ENCODE measurements at regions not wholly inside any gene's neighbourhood (a gene's known extent, or its start where the extent isn't known, plus 50 kb on each side); places are given as distances from the start of the nearest gene placed in this dataset.

DNA sequence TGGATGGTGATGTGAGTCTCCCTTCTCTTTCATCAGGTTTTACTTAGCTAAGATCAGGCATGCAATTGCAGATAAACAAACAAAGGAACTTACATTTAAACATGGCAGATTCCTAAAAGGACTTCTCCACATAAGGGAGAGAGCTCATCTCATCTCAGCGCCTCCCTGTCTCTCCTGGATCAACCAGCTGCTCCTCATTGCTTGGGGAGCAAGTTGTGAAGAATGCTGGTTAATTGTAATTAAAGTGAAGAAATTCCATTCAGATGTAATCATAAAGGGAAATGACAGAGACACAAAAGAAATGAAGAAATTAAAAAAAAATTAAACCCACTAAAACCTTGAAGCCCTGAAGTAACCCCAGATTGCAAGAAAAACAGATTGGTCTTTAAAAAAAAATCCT, 104.4 kb upstream of the DIO2 start:
- ChIA-PET CTCF (interaction anchor here (0.6 to 1.0 kb wide), 2 partner anchors 12 to 41 kb away, joined by 3 read pairs; no protein-coding TSS in a partner anchor), POLR2A (interaction anchor here (0.7 kb wide), 1 partner anchor 887 kb away, joined by 3 read pairs; no protein-coding TSS in a partner anchor)

DNA sequence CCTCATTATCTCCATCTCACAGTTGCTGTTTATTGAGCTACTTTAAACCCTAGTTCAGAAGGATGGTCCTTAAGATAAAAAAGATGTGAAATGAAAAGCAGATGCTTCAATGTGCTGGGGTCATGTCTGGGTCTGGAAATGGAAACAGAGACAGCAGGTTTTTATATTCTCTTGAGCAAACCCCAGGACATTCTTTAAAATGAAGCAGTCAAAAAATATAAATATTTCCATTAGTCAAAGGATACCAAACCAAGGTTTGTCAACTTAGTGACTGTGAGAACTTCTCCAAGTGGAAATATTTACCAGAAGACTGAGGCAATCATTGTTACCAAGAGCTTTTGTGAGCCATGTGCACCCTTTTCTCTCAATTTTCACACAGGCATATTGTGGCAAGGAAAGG, 102.5 kb upstream of the DIO2 start:
- H3K9me3 ChIP-seq (ENCODE audit: control insufficient read depth, insufficient read depth, low read length), result no peaks in the 10 kb centered on the region
- ChIA-PET POLR2A (no interaction called here), CTCF (no interaction called here)
- H3K27me3 ChIP-seq (ENCODE audit: control insufficient read depth, insufficient read depth, low read length), result no peaks in the 10 kb centered on the region
- H3K27ac ChIP-seq (ENCODE audit: low read depth, low read length), result no peak overlapping the region
- H3K4me3 ChIP-seq (ENCODE audit: low read depth, low read length), result no peak overlapping the region
- TF ChIP-seq, protein P1, sequence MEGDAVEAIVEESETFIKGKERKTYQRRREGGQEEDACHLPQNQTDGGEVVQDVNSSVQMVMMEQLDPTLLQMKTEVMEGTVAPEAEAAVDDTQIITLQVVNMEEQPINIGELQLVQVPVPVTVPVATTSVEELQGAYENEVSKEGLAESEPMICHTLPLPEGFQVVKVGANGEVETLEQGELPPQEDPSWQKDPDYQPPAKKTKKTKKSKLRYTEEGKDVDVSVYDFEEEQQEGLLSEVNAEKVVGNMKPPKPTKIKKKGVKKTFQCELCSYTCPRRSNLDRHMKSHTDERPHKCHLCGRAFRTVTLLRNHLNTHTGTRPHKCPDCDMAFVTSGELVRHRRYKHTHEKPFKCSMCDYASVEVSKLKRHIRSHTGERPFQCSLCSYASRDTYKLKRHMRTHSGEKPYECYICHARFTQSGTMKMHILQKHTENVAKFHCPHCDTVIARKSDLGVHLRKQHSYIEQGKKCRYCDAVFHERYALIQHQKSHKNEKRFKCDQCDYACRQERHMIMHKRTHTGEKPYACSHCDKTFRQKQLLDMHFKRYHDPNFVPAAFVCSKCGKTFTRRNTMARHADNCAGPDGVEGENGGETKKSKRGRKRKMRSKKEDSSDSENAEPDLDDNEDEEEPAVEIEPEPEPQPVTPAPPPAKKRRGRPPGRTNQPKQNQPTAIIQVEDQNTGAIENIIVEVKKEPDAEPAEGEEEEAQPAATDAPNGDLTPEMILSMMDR (IDR thresholded peaks at IDR 0.05; ENCODE audit: low read depth, low read length), result no peak
- peak; percentile 11 for DNase-seq (ENCODE audit: low read depth, low spot score)

More for the DNA sequence above, 104.4 kb upstream of the DIO2 start:
- H3K27ac ChIP-seq (ENCODE audit: low read depth, low read length), result peak overlapping the region; percentile 23
- H3K9me3 ChIP-seq (ENCODE audit: control insufficient read depth, insufficient read depth, low read length), result no peaks in the 10 kb centered on the region
- TF ChIP-seq, protein P1 (IDR thresholded peaks at IDR 0.05; ENCODE audit: low read depth, low read length), result no peak
- no peak for DNase-seq (ENCODE audit: low read depth, low spot score)
- H3K4me3 ChIP-seq (ENCODE audit: low read depth, low read length), result no peak overlapping the region
- H3K27me3 ChIP-seq (ENCODE audit: control insufficient read depth, insufficient read depth, low read length), result no peaks in the 10 kb centered on the region

DNA sequence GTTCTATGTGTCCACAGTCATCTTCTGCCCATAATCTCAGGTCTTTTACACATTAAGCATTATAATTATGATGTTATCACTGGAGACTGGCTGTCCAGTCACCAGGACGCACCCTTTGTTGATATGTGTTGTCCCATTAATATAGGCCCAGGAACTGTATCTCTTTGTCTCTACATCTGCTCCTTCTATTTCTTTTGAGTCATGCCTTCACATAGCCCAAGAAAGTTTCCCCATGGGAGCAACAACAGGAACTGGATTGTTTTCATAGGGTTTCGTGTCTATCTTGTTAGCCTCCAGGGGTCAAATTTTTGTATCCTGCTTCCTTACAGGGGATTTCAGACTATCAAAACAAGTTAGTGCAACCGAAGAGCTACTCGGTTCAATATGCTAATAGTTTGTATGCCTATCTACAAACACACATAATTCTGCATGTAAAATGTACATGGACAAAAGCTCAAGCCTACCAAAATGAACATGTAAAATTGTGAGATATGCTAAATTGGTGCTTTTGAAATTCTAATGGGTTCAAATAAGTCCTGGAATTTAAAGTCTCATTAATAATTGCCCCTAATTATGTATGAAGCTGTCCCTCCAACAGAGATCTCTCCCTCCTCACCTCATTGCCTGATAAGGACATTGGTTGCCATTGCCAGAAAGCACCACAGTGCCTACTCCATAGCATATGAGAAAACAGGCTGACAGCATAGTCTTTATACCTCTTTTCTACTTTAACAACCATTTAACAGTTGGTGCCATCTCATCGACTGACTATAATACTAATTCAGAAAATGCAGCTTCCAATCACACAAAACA, 99.8 kb upstream of the DIO2 start:
- Histone ChIP-seq H3K4me3 (ENCODE audit: low read depth, low read length) (no peak overlapping the region), H3K9me3 (ENCODE audit: control insufficient read depth, insufficient read depth, low read length) (no peaks in the 10 kb centered on the region), H3K27ac (ENCODE audit: low read depth, low read length) (no peak overlapping the region), H3K27me3 (ENCODE audit: control insufficient read depth, insufficient read depth, low read length) (no peaks in the 10 kb centered on the region)
- ChIA-PET POLR2A (no interaction called here), CTCF (no interaction called here)
- DNase-seq (ENCODE audit: low read depth, low spot score), result no peak
- TF ChIP-seq, protein P1 (IDR thresholded peaks at IDR 0.05; ENCODE audit: low read depth, low read length), result no peak

DNA sequence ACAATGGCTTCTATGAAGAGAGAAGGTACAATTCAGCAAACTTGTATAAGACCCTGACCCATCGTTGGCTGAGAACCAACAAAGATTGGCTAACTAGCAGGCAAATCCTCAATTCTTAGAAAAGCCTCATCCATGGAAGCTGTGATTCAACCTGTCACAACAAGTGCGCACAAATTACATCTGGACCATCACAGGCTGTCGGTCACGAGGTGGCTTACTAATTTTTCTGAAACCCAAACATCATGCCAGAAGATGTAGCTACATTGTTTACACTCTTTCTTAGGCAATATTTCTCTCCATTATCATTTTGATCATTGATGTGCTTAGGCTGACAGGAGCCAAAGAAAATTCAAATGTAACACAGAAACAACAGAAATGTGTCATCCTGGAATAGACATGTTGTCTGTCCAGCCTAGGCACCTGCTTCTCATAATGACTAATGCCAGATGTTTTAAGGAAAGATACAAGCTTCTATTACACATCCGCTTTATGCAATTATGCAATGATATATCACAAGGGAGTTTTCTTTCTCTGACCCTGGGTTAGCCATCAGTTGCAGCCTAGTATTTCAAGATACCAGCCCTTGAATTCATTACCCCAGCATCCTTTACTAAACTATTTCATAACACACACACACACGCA, 92.9 kb upstream of the DIO2 start:
- H3K9me3 ChIP-seq (ENCODE audit: control insufficient read depth, insufficient read depth, low read length), result no peaks in the 10 kb centered on the region
- TF ChIP-seq, protein P1 (IDR thresholded peaks at IDR 0.05; ENCODE audit: low read depth, low read length), result no peak
- DNase-seq (ENCODE audit: low read depth, low spot score), result no peak
- ChIA-PET CTCF (interaction anchor here (0.6 kb wide), 1 partner anchor 12 kb away, joined by 3 read pairs; no protein-coding TSS in a partner anchor), POLR2A (interaction anchor here (1.6 kb wide), 1 partner anchor 33 kb away, joined by 4 read pairs; no protein-coding TSS in a partner anchor)
- H3K27ac ChIP-seq (ENCODE audit: low read depth, low read length), result no peak overlapping the region
- H3K27me3 ChIP-seq (ENCODE audit: control insufficient read depth, insufficient read depth, low read length), result no peaks in the 10 kb centered on the region
- H3K4me3 ChIP-seq (ENCODE audit: low read depth, low read length), result no peak overlapping the region

DNA sequence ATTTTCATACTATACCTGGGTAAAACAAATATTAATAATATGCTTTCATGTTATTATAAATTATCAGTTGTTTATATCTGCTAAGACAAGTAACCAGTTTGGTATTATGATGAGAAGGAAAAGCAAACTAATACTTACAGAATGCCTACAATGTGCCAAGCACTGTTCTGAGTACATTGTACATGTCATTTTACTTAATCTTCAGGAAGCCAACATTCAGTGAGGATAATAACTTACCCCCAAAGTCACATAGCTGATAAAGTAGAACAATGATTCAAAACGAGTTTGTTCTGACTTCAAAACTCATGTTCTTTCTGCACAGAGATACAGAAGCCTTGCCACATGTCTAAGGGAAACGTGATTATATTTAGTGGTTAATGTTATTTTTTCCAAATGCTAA, 89.0 kb upstream of the DIO2 start:
- H3K27me3 ChIP-seq (ENCODE audit: control insufficient read depth, insufficient read depth, low read length), result no peaks in the 10 kb centered on the region

More for the DNA sequence above, 89.0 kb upstream of the DIO2 start:
- TF ChIP-seq, protein P1 (IDR thresholded peaks at IDR 0.05; ENCODE audit: low read depth, low read length), result no peak
- CTCF ChIA-PET, result no interaction called here
- Histone ChIP-seq H3K4me3 (ENCODE audit: low read depth, low read length) (no peak overlapping the region), H3K9me3 (ENCODE audit: control insufficient read depth, insufficient read depth, low read length) (no peaks in the 10 kb centered on the region), H3K27ac (ENCODE audit: low read depth, low read length) (no peak overlapping the region)
- no peak for DNase-seq (ENCODE audit: low read depth, low spot score)
- POLR2A ChIA-PET, result no interaction called here

All from AG04450 (cell line).